Stomach (tissue), 4 donors: ENCODE measurements at regions not wholly inside any gene's neighbourhood (a gene's known extent, or its start where the extent isn't known, plus 50 kb on each side); places are given as distances from the start of the nearest gene placed in this dataset.

ENCODE experiments used
- POLR2A ChIP-seq, 4 donors: fragments of 450-650 bp; IDR thresholded peaks; one replicate each; pipeline ENCODE4 v1.6.1; 2016; ENCODE audit warnings: antibody characterized with exemption in 4 of 4, control low read depth in 2 of 4, mild to moderate bottlenecking in 1 of 4, moderate library complexity in 1 of 4
- TF ChIP-seq, protein P1 (sequence below), 7 experiments: fragments of 450-650 bp in 4 of 7; fragments of 200-600 bp in 3 of 7; sonication (generic) in 3 of 7; IDR thresholded peaks; one replicate each; pipeline ENCODE4 v1.5.1; 2016 to 2019; ENCODE audit warnings: antibody characterized with exemption in 7 of 7, control low read depth in 2 of 7, mild to moderate bottlenecking in 1 of 7

DNA sequence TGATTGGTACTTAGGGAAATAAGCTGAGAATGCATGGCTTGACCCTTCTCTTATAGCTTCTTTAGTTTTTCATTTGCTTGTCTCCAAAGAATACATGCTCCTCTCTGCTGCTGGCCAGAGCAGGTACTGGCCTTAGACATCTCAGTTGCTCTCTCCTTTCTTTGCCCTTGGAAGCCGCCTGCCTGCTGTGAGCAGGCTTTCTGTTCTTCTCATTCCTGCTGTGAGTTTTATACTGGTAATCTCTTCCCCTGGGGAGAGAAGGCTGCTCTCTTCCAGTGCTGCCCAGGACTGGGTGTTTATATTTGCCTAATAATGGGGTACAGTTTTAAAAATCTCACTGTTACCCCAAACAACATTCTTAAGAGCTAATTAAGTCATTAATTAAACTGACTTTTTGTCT is 323.5 kb upstream of the LRRC7 start:
- TF ChIP-seq, protein P1, sequence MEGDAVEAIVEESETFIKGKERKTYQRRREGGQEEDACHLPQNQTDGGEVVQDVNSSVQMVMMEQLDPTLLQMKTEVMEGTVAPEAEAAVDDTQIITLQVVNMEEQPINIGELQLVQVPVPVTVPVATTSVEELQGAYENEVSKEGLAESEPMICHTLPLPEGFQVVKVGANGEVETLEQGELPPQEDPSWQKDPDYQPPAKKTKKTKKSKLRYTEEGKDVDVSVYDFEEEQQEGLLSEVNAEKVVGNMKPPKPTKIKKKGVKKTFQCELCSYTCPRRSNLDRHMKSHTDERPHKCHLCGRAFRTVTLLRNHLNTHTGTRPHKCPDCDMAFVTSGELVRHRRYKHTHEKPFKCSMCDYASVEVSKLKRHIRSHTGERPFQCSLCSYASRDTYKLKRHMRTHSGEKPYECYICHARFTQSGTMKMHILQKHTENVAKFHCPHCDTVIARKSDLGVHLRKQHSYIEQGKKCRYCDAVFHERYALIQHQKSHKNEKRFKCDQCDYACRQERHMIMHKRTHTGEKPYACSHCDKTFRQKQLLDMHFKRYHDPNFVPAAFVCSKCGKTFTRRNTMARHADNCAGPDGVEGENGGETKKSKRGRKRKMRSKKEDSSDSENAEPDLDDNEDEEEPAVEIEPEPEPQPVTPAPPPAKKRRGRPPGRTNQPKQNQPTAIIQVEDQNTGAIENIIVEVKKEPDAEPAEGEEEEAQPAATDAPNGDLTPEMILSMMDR (IDR thresholded peaks at IDR 0.05), result no peak
- TF ChIP-seq POLR2A (IDR thresholded peaks at IDR 0.05), result no peak
